ENCODE measurements at regions not wholly inside any gene's neighbourhood (a gene's known extent, or its start where the extent isn't known, plus 50 kb on each side); places are given as distances from the start of the nearest gene placed in this dataset.

- H4K8ac ChIP-seq (replicated peaks; ENCODE audit: insufficient read length, low read depth, low read length), result no peak overlapping the region
- no peak overlapping the region for H3K14ac ChIP-seq (ENCODE audit: insufficient read depth, low read length)
- H3K56ac ChIP-seq (ENCODE audit: insufficient read length, low read depth, low read length), result no peak overlapping the region
- H4K5ac ChIP-seq (ENCODE audit: insufficient read length, low read depth, low read length), result no peak overlapping the region
- TF ChIP-seq, protein P1, sequence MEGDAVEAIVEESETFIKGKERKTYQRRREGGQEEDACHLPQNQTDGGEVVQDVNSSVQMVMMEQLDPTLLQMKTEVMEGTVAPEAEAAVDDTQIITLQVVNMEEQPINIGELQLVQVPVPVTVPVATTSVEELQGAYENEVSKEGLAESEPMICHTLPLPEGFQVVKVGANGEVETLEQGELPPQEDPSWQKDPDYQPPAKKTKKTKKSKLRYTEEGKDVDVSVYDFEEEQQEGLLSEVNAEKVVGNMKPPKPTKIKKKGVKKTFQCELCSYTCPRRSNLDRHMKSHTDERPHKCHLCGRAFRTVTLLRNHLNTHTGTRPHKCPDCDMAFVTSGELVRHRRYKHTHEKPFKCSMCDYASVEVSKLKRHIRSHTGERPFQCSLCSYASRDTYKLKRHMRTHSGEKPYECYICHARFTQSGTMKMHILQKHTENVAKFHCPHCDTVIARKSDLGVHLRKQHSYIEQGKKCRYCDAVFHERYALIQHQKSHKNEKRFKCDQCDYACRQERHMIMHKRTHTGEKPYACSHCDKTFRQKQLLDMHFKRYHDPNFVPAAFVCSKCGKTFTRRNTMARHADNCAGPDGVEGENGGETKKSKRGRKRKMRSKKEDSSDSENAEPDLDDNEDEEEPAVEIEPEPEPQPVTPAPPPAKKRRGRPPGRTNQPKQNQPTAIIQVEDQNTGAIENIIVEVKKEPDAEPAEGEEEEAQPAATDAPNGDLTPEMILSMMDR (conservative IDR thresholded peaks at IDR 0.05), result no peak
- H3K27me3 ChIP-seq (ENCODE audit: insufficient read depth, low read length), result no peaks in the 10 kb centered on the region
- WGBS (ENCODE audit: extremely low coverage, insufficient read length, low lambda C conversion rate), result no CpG with 5 or more reads among the region's 1 CpG
- no peak overlapping the region for H2BK120ac ChIP-seq (ENCODE audit: low read depth, low read length, poor library complexity, severe bottlenecking)
- H2AFZ ChIP-seq (ENCODE audit: low read length), result no peak overlapping the region
- no peaks in the 10 kb centered on the region for H3K79me2 ChIP-seq (ENCODE audit: insufficient read depth, low read length)
- H3K4me2 ChIP-seq (ENCODE audit: insufficient read depth, insufficient read length, low read length), result no peak overlapping the region
- no peaks in the 10 kb centered on the region for H3K79me1 ChIP-seq (ENCODE audit: insufficient read depth, low read depth, low read length, poor library complexity, severe bottlenecking)
- H2BK20ac ChIP-seq (ENCODE audit: low read depth, low read length, poor library complexity, severe bottlenecking), result no peak overlapping the region
- H3K18ac ChIP-seq (ENCODE audit: insufficient read length, low read depth, low read length), result no peak overlapping the region
- no peaks in the 10 kb centered on the region; a peak in 1 of 7 replicates for H3K36me3 Mint-ChIP-seq (ENCODE audit: insufficient read depth in 1 of 3, low read depth in 3 of 3)
- H3K9me3 Mint-ChIP-seq, result no peaks in the 10 kb centered on the region
- H2BK12ac ChIP-seq (ENCODE audit: insufficient read length, low read depth, low read length), result no peak overlapping the region
- no peaks in the 10 kb centered on the region for H4K20me1 ChIP-seq (ENCODE audit: control insufficient read depth, insufficient read depth, insufficient read length)
- no peak overlapping the region for H3K23ac ChIP-seq (ENCODE audit: insufficient read length, low read depth, low read length)
- no peak overlapping the region for H3K27ac ChIP-seq (ENCODE audit: insufficient read length, low read depth, low read length)
- no peaks in the 10 kb centered on the region for H3K27me3 Mint-ChIP-seq (ENCODE audit: low read depth)
- no peak overlapping the region for H4K91ac ChIP-seq (ENCODE audit: insufficient read length, low read depth, low read length)
- H3K27ac Mint-ChIP-seq, result no peak overlapping the region
- no peak overlapping the region for H3K4me3 Mint-ChIP-seq
- no peaks in the 10 kb centered on the region for H3K4me1 Mint-ChIP-seq
- H2AK5ac ChIP-seq (ENCODE audit: insufficient read length, low read length), result no peak overlapping the region
- H3K4ac ChIP-seq (ENCODE audit: low read depth, low read length), result no peak overlapping the region
- DNase-seq, result no peak
- no peaks in the 10 kb centered on the region for H3K23me2 ChIP-seq (ENCODE audit: insufficient read length, low read depth, low read length, poor library complexity, severe bottlenecking)
- no peak overlapping the region for H2BK15ac ChIP-seq (ENCODE audit: low read depth, low read length)
- no peak overlapping the region for H3T11ph ChIP-seq (ENCODE audit: low read length)
- H2BK5ac ChIP-seq (ENCODE audit: insufficient read length, low read length), result no peak overlapping the region
- no peaks in the 10 kb centered on the region for H3K4me1 ChIP-seq (ENCODE audit: insufficient read depth, low read length)
- no peaks in the 10 kb centered on the region for H3K9me3 ChIP-seq (ENCODE audit: control insufficient read depth, low read depth, low read length)
- H3K9ac ChIP-seq (ENCODE audit: extremely low read depth, insufficient read length, low read length), result no peak overlapping the region
Observed at GRCh38 chr3:115284980-115285379, 137.9 kb upstream of the ZBTB20 start.

Data from H9 (cell line).